Body of pancreas (tissue), 4 donors: ENCODE measurements at regions not wholly inside any gene's neighbourhood (a gene's known extent, or its start where the extent isn't known, plus 50 kb on each side); places are given as distances from the start of the nearest gene placed in this dataset.

Source experiments
- ATAC-seq: fragments of 150-250 bp; one replicate; pipeline ENCODE4 v1.9.1; 2016
- DNase-seq, 4 donors: peaks; one replicate each; pipeline ENCODE4 v3.0.0-alpha.2; 2019
- H3K27ac ChIP-seq, 4 donors: fragments of 200-600 bp; sonication (generic); 1 replicate in 3 of 4; 2 replicates in 1 of 4; pipeline versions ENCODE4 v1.5.1 to v1.6.1; 2016 to 2019; ENCODE audit warnings: mild to moderate bottlenecking in 1 of 4, mixed read lengths in 1 of 4, moderate library complexity in 1 of 4
- H3K27me3 ChIP-seq, 2 donors: fragments of 200-600 bp; sonication (generic); one replicate each; pipeline ENCODE4 v1.6.0; 2016; ENCODE audit warnings: mild to moderate bottlenecking in 1 of 2
- H3K36me3 ChIP-seq, 2 donors: fragments of 200-600 bp; sonication (generic); replicated peaks in 1 of 2; 2 replicates each; pipeline ENCODE4 v1.5.1; 2016; ENCODE audit warnings: low read depth in 2 of 2; ENCODE audit not compliant: insufficient read depth in 1 of 2
- H3K4me1 ChIP-seq: fragments of 200-600 bp; sonication (generic); one replicate; pipeline ENCODE4 v1.6.0; 2016
- H3K4me3 ChIP-seq, 2 donors: fragments of 200-600 bp; sonication (generic); 1 replicate in 1 of 2; 2 replicates in 1 of 2; pipeline ENCODE4 v1.5.1; 2016 to 2019
- H3K9me3 ChIP-seq, 3 donors: fragments of 200-600 bp; sonication (generic); 1 replicate in 2 of 3; 2 replicates in 1 of 3; pipeline ENCODE4 v1.5.1; 2016
- POLR2A ChIP-seq, 3 donors: fragments of 450-650 bp; IDR thresholded peaks; one replicate each; pipeline ENCODE4 v1.6.1; 2016; ENCODE audit warnings: antibody characterized with exemption in 3 of 3, mild to moderate bottlenecking in 2 of 3
- WGBS, 2 donors: methylation state at CpG; one replicate each; pipeline ENCODE4 v1.1.5; 2017; 5-methylcytosine and 5-hydroxymethylcytosine counted together
- intact Hi-C: fragments of 100-400 bp; cut with DNase I; formaldehyde crosslinking; loops from one replicate; pipeline ENCODE4 v1.15.1; 2023
- TF ChIP-seq, protein P1 (sequence below), 7 experiments: fragments of 450-650 bp in 4 of 7; fragments of 200-600 bp in 3 of 7; sonication (generic) in 3 of 7; IDR thresholded peaks; one replicate each; pipeline ENCODE4 v1.5.1; 2016 to 2019; ENCODE audit warnings: antibody characterized with exemption in 7 of 7

DNA sequence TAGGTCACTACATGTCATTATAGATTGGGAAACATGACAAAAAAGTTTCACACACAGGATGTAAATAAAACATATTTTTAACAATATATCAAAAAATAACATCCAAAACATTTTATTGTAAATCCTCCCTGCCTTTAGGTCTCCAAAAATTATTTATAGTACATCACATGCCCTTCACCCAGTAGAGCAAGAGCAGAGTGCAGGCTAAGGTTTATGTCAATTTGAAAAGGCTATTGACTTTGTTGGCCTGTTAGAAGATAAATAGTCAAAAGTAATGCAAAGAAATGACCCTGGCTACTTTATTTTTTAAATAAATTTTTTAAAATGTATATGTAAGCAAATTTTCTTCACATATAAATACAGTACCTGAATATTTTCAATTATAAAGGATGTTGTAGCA, 983.7 kb downstream of the RAB28 start:
- Histone ChIP-seq H3K9me3 (no peaks in the 10 kb centered on the region), H3K4me1 (no peaks in the 10 kb centered on the region), H3K36me3 (no peaks in the 10 kb centered on the region), H3K27ac (no peak overlapping the region), H3K4me3 (no peak overlapping the region), H3K27me3 (no peaks in the 10 kb centered on the region)
- ATAC-seq (no peak), DNase-seq (no peak)
- TF ChIP-seq, protein P1, sequence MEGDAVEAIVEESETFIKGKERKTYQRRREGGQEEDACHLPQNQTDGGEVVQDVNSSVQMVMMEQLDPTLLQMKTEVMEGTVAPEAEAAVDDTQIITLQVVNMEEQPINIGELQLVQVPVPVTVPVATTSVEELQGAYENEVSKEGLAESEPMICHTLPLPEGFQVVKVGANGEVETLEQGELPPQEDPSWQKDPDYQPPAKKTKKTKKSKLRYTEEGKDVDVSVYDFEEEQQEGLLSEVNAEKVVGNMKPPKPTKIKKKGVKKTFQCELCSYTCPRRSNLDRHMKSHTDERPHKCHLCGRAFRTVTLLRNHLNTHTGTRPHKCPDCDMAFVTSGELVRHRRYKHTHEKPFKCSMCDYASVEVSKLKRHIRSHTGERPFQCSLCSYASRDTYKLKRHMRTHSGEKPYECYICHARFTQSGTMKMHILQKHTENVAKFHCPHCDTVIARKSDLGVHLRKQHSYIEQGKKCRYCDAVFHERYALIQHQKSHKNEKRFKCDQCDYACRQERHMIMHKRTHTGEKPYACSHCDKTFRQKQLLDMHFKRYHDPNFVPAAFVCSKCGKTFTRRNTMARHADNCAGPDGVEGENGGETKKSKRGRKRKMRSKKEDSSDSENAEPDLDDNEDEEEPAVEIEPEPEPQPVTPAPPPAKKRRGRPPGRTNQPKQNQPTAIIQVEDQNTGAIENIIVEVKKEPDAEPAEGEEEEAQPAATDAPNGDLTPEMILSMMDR (IDR thresholded peaks at IDR 0.05): no peak
- no peak for TF ChIP-seq POLR2A (IDR thresholded peaks at IDR 0.05)
- intact Hi-C loops: no loop called here

DNA sequence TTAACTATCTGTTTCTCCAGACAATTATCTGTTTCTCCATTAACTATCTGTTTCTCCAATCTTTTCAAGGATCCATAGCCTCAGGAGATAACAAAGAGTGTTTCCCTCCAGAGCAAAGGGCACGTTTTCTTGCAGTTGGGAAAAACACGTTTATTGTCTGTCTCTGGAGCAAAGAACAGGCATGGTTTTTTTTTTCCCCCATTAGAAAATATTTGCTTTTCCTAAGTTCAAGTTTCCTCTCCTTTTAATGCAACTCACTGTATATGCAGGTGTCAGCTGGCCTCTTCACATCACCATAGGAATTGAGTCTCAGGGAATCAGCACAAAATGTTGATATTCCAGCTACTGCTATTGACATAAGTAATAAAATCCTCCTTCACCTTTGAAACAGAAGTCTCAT, 984.4 kb downstream of the RAB28 start:
- DNase-seq (no peak), ATAC-seq (no peak)
- no peak for TF ChIP-seq POLR2A (IDR thresholded peaks at IDR 0.05)
- TF ChIP-seq, protein P1 (IDR thresholded peaks at IDR 0.05): no peak
- H3K27me3 ChIP-seq: no peaks in the 10 kb centered on the region
- no peaks in the 10 kb centered on the region for H3K36me3 ChIP-seq
- H3K4me1 ChIP-seq: no peaks in the 10 kb centered on the region
- intact Hi-C loops: no loop called here
- WGBS, 2 donors: 7 to 8% methylated on average over 2 of the region's 2 CpGs
- no peak overlapping the region for H3K27ac ChIP-seq
- no peaks in the 10 kb centered on the region for H3K9me3 ChIP-seq
- no peak overlapping the region for H3K4me3 ChIP-seq

DNA sequence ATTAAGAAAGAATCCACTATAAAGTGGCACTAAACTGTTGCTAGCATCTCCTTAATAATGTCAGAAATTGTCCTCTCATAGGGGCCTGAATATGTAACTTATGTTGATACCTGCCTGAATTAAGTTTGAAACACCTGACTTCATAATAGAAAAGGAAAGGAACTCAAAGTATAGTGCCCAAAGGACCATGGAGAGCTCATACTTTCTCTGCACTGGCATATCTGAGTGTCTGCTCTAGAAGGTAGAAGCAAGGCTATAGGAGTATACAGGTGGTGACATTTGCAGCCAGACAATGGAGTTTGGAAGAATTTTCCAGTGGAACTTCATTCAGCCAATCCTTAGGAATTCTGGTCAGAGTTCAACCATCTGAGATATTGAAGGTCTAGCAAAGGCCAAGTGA, 988.9 kb downstream of the RAB28 start:
- Histone ChIP-seq H3K9me3 (no peaks in the 10 kb centered on the region), H3K4me3 (no peak overlapping the region), H3K27me3 (no peaks in the 10 kb centered on the region), H3K36me3 (no peaks in the 10 kb centered on the region), H3K4me1 (no peaks in the 10 kb centered on the region), H3K27ac (no peak overlapping the region)
- TF ChIP-seq, protein P1 (IDR thresholded peaks at IDR 0.05): no peak
- no peak for TF ChIP-seq POLR2A (IDR thresholded peaks at IDR 0.05)
- no peak for DNase-seq
- intact Hi-C loops: no loop called here
- ATAC-seq: no peak

DNA sequence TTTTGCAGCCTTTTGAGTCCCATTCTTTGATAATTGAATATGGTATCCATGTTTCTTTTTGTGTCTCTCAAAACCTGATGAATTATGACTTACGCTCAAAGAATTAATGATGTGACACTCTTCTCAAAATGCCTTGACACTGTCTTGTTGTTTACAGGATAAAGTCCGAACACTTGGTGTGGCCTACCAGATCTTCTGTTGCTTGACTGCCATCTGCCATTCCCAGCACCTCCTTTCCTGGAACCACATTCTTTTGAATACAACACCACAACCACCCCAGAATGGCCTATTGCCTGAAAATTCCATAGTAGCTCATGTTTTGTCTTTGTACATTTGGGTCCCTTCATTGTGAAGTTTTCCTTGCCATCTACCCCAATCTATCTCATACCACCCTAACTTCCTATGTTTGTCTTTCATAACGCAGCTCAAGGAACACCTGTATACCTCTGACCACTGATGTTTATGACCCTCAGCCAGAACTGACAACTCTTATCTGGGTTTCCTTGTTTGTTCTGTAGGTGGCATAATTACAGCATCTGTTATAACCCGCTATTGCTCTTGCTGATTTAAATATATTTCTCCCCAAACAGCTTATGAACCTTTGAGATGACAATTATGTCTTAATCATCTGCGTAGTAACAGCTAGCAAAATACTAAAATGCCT, 991.3 kb downstream of the RAB28 start:
- 53 to 58% methylated on average over 5 of the region's 5 CpGs for WGBS, 2 donors
- ATAC-seq: no peak
- Histone ChIP-seq H3K9me3 (no peaks in the 10 kb centered on the region), H3K4me1 (no peaks in the 10 kb centered on the region), H3K4me3 (no peak overlapping the region), H3K36me3 (no peaks in the 10 kb centered on the region), H3K27ac (no peak overlapping the region), H3K27me3 (no peaks in the 10 kb centered on the region)
- intact Hi-C loops: no loop called here
- no peak for DNase-seq
- no peak for TF ChIP-seq POLR2A (IDR thresholded peaks at IDR 0.05)
- TF ChIP-seq, protein P1 (IDR thresholded peaks at IDR 0.05): no peak

DNA sequence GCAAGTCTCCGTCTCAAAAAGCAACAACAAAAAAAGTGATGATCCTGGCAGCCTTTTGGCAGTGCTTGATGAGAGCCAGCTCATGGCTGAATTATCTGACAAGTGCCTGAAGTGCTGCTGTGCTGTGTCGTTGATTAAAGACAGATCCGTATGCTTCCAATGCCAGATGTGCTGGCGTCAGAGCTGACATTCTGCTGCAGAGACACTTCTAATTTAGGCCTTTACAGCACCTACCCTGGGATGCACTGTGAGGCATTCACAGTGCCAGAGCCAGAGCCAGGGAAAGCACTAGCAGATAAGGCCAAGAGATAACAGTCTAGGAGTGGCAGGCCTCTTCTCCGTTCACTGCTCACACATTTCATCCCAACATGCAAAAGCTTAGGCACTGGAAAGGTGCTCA, 995.5 kb downstream of the RAB28 start:
- no peaks in the 10 kb centered on the region for H3K27me3 ChIP-seq
- no peak overlapping the region for H3K4me3 ChIP-seq
- no peaks in the 10 kb centered on the region for H3K9me3 ChIP-seq
- DNase-seq: no peak
- no peak for ATAC-seq
- no peak overlapping the region for H3K27ac ChIP-seq
- H3K36me3 ChIP-seq: no peaks in the 10 kb centered on the region
- H3K4me1 ChIP-seq: no peaks in the 10 kb centered on the region
- intact Hi-C loops: no loop called here
- TF ChIP-seq POLR2A (IDR thresholded peaks at IDR 0.05): no peak
- TF ChIP-seq, protein P1 (IDR thresholded peaks at IDR 0.05): no peak
- WGBS, 2 donors: 28 to 33% methylated on average over 5 of the region's 5 CpGs
